ENCODE measurements at regions not wholly inside any gene's neighbourhood (a gene's known extent, or its start where the extent isn't known, plus 50 kb on each side); places are given as distances from the start of the nearest gene placed in this dataset.

- H3K9me3 Mint-ChIP-seq (ENCODE audit: unreplicated experiment) = peaks cover 11% of the 10 kb centered on the region
- TF ChIP-seq CTCF (IDR thresholded peaks at IDR 0.05; ENCODE audit: unreplicated experiment) = no peak
- ChIA-PET POLR2A (no interaction called here), CTCF (no interaction called here)
- no peaks in the 10 kb centered on the region for H3K36me3 Mint-ChIP-seq (ENCODE audit: insufficient read depth, unreplicated experiment)
- intact Hi-C loops (cut with micrococcal nuclease) = no loop called here
- DNase-seq (ENCODE audit: unreplicated experiment) = no peak
- H3K4me3 Mint-ChIP-seq (ENCODE audit: unreplicated experiment) = no peak overlapping the region
- BruUV-seq (replicated peaks) = no TSS peak
- no peak overlapping the region for H3K27ac Mint-ChIP-seq (ENCODE audit: low read depth, unreplicated experiment)
- no peaks in the 10 kb centered on the region for H3K27me3 Mint-ChIP-seq (ENCODE audit: insufficient read depth, unreplicated experiment)
- H3K4me1 Mint-ChIP-seq (ENCODE audit: insufficient read depth, unreplicated experiment) = no peaks in the 10 kb centered on the region
Observed at GRCh38 chr18:78693429-78693828, 286.2 kb upstream of the SALL3 start.

- no TSS peak for BruUV-seq (replicated peaks)
- Mint-ChIP-seq H3K36me3 (ENCODE audit: insufficient read depth, unreplicated experiment) (no peaks in the 10 kb centered on the region), H3K27me3 (ENCODE audit: insufficient read depth, unreplicated experiment) (no peaks in the 10 kb centered on the region), H3K9me3 (ENCODE audit: unreplicated experiment) (peaks cover 7% of the 10 kb centered on the region), H3K4me1 (ENCODE audit: insufficient read depth, unreplicated experiment) (no peaks in the 10 kb centered on the region), H3K27ac (ENCODE audit: low read depth, unreplicated experiment) (no peak overlapping the region), H3K4me3 (ENCODE audit: unreplicated experiment) (no peak overlapping the region)
- no peak for TF ChIP-seq CTCF (IDR thresholded peaks at IDR 0.05; ENCODE audit: unreplicated experiment)
- DNase-seq (ENCODE audit: unreplicated experiment) = no peak
- intact Hi-C loops (cut with micrococcal nuclease) = no loop called here
- POLR2A ChIA-PET = no interaction called here
- CTCF ChIA-PET = no interaction called here
Observed at GRCh38 chr18:78696698-78697435, 282.8 kb upstream of the SALL3 start.

GRCh38 chr18:78697446-78697845, 282.2 kb upstream of the SALL3 start:
- Mint-ChIP-seq H3K36me3 (ENCODE audit: insufficient read depth, unreplicated experiment) (no peaks in the 10 kb centered on the region), H3K4me1 (ENCODE audit: insufficient read depth, unreplicated experiment) (no peaks in the 10 kb centered on the region), H3K4me3 (ENCODE audit: unreplicated experiment) (no peak overlapping the region), H3K27ac (ENCODE audit: low read depth, unreplicated experiment) (no peak overlapping the region), H3K9me3 (ENCODE audit: unreplicated experiment) (peaks cover 7% of the 10 kb centered on the region), H3K27me3 (ENCODE audit: insufficient read depth, unreplicated experiment) (no peaks in the 10 kb centered on the region)
- ChIA-PET POLR2A (no interaction called here), CTCF (no interaction called here)
- no peak for TF ChIP-seq CTCF (IDR thresholded peaks at IDR 0.05; ENCODE audit: unreplicated experiment)
- no TSS peak for BruUV-seq (replicated peaks)
- intact Hi-C loops (cut with micrococcal nuclease) = no loop called here
- no peak for DNase-seq (ENCODE audit: unreplicated experiment)

GRCh38 chr18:78698914-78699313, 280.7 kb upstream of the SALL3 start:
- no peak overlapping the region for H3K4me3 Mint-ChIP-seq (ENCODE audit: unreplicated experiment)
- H3K27me3 Mint-ChIP-seq (ENCODE audit: insufficient read depth, unreplicated experiment) = no peaks in the 10 kb centered on the region
- no peak for TF ChIP-seq CTCF (IDR thresholded peaks at IDR 0.05; ENCODE audit: unreplicated experiment)
- no peak for DNase-seq (ENCODE audit: unreplicated experiment)
- no peaks in the 10 kb centered on the region for H3K36me3 Mint-ChIP-seq (ENCODE audit: insufficient read depth, unreplicated experiment)
- BruUV-seq (replicated peaks) = no TSS peak
- CTCF ChIA-PET = interaction anchor here (0.6 kb wide), 3 partner anchors 210 to 599 kb away, joined by 3 to 4 read pairs (median 4); no protein-coding TSS in a partner anchor
- POLR2A ChIA-PET = no interaction called here
- no peaks in the 10 kb centered on the region for H3K4me1 Mint-ChIP-seq (ENCODE audit: insufficient read depth, unreplicated experiment)
- H3K9me3 Mint-ChIP-seq (ENCODE audit: unreplicated experiment) = peaks cover 13% of the 10 kb centered on the region
- intact Hi-C loops (cut with micrococcal nuclease) = no loop called here
- H3K27ac Mint-ChIP-seq (ENCODE audit: low read depth, unreplicated experiment) = no peak overlapping the region

Measured in MCF 10A (cell line).